A204.1 (cell line): ENCODE measurements at regions not wholly inside any gene's neighbourhood (a gene's known extent, or its start where the extent isn't known, plus 50 kb on each side); places are given as distances from the start of the nearest gene placed in this dataset.

Experiments
- FAIRE-seq: peaks from 2 replicates; lab custom pipeline; 2012; peaks lifted over from hg19 to GRCh38; lab: Jason Lieb, UNC

DNA sequence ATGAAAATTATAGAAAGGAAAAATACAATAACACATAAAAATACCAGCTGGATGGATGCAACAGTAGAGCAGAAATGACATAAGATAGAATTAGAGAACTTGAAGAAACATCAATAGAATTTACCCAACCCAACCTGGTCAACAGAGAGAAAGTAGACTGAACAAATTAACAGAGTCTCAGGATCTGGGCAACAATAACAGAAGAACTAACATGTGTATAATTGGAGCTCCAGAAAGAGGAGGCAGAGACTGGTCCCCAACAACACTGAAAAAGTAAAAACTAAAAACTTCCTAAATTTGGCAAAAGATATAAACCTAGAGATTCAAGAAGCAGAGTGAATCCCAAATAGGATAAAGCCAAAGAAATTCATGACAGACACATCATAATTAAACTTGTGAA lies 458.8 kb downstream of the RPS24 start:
- no peak for FAIRE-seq

DNA sequence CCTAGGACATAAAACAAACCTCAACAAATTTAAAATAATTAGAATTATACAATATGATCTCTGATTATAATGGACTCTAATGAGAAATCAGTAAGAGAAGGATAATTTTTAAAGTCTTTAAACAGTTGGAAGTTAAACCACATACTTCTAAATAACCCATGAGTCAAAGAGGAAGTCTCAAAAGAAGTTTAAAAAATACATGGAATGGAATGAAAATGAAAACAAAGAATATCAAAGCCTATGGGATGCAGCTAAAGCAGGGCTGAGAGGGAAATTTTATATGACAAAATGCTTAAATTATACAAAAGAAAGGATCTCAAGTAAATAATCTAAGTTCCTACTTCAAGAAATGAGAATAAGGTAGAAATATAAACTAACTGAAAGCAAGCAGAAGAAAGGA lies 460.5 kb downstream of the RPS24 start:
- peak; percentile 61 for FAIRE-seq

DNA sequence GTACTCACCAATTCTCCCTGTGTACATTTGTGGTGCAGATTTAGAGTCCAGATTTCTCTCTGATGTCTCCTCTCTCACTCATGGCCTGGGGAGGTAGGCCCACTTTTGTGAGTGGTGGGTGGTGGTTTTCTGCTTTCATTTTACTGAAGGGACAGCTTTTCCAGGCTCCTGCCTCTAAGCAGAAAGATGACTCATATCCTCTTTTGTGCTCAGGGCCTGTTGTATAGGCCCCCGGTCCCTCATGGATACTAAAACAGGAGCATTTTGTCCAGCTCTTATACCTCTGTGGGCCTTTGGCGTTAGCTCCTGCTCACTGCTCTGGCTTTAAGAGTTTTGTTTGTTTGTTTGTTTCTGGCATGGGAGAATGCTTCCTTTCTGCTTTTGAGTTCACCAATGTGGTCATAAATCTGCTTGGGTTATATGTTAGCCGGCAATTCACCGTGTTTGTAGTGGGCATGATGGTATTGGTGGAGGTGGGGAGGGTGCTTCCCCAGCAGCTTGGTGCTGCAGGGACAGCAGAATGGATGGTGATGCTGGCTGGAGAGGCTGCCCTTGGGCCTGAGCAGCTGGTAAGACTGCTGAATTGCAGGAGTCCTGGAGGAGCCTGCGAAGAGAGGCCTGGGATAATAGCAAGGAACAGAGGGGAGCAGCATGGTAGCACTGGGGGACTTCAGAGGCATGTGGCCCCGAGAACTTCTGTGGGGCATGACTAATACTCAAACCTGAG lies 468.7 kb downstream of the RPS24 start:
- no peak for FAIRE-seq

DNA sequence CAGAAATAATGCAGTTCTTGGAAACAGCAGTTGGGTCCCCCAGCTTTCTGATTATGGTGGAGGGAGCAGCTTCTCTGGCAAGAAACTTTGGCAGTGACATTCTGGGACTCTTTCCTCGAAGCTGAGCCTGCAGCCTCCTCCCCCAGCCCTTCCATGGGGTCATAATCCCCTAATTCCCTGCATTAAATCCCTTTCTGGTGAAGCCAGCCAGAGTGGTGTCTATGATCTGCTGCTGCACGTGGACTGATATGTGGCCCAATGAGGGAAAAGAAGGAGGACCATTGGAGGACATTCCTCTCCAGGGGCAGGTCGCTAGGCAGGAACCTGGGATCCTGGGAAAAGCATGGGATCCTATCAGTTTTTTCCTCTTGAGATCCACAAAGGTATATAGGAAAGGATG lies 470.5 kb downstream of the RPS24 start:
- no peak for FAIRE-seq

DNA sequence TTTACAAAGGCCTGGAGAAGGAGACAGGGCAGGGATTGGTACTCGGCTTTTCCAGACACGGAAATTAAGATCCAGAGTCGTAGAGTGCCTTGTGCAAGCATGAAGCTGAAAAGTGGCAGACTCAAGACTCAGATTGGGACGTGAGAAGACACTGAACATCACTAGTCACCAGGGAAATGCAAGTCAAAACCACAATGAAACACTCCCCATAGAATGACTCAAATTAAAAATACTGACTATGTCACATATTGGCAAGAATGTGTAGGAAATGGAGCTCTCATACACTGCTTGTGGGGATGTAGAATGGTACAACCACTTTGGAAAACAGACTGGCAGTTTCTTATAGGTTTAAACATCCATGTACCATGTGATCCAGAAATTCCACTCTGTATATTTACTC lies 472.0 kb downstream of the RPS24 start:
- no peak for FAIRE-seq

DNA sequence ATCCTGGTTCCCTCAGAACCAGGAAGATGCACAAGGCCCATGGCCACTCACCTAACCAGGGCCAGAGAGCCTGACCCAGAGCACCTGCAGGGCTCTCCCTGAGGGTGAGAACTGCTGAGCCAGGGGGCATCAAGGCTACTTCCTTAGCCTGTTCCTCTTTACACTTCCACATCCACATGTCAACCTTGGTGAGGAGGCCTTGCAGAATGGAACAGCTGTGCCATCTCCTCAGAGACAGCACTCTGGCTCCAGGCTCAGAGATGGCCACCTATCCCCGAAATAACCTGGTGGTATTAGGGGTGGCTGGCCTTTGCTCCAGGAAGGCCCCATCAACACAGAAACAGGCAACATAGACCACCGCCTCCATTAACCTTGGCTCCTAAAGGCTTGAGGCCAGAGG lies 473.0 kb downstream of the RPS24 start:
- FAIRE-seq = no peak

DNA sequence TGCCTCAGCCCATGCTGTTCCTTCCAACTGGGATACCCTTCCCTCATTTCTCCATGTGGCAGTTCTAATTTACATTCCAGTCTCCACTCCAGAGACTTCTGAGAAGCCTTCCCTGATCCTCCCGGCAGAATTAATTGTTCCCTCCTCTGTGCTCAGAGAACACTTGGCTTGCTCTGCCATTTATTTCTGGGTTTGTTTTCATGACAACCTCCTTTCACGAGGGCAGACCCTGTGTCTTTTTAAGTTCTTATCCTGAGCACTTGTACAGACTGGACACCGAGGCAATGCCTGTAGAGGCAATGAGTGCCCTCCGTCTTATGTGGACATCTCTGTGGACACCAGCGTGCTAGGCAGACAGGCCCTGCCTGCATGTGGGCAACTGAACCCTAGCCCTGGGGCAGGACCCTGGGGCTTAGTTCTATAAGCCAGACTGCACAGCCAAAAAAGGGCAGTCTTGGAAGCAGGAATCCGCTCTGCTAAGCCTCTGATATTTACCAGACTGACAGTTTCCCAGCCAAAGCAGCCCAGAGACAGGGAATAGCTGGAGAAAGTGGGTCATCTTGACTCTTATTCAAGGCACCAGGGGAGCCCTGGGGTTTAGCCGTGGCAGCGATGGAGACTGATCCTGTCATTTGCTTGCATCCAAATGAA lies 474.0 kb downstream of the RPS24 start:
- no peak for FAIRE-seq

DNA sequence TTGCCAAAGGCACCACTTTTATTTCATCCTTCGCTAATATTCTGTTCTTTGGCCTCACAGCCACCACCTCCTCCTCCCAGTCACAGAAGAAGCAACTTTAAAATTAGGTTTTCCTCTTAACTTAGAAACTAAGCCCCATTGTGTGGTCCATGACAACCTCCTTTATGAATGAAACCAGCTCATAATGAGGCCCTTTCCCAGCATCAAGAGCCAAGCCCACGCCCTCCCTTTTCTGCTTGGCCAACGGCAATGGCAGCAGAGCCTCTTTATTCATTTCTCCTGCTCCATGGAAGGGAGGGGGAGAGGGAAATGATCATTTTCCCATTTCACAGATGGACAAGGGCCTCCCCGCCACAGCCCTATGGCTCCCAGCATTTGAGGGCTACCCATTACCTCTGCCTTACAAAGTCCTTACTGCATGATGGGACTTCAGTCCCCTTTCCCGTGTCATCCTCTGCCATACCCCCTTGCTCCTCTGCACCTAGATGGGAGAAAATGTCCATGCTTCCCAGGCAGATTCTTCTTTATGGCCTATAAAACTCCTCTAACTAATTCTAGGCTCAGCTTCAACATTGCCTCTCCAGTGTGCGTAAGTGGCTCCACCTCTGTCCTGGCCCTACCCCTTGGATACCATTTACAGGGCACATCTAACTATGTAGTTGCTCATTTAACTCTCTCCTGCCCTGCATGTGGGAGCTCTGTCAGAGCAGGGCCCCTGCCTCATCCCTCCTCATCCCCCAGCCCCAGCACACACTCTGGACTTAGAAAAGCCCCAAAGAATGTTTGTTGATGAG lies 475.5 kb downstream of the RPS24 start:
- FAIRE-seq = no peak

DNA sequence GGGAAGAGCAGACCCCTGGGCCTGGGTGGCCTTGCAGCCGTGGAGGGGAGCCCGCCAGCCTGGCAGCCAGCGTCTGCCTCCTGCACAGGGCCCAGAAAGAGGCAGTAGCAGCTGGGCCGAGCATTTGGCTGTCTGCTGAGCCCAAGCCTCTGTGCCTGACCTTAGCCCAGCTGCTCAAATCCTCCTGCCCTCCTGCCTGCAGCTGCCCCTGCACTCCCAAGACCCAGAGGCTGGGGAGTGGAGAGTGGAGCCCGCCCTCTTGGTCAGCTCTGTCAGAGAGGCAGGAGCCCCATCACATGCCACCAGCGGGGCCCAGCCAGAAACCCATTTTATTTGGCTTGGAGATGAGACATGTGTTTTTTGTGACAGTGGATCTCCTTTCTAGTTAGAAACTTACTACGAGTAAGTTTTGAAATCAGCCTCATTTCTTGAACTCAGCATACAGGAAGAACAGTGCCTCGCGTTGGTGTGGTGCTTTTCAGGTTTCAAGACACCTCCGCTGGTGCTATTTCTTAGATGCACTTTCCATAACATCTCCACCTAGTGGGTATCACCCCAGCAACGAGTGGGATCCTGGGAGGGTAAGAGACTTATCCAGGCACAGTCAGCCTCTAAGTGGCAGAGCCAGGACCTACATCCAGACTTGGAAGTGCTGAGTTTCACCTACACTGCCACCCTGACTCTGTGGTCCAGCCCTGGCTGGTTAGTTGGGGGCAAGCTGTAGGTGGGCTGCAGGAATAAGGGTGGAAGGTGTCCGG lies 477.1 kb downstream of the RPS24 start:
- FAIRE-seq = no peak

DNA sequence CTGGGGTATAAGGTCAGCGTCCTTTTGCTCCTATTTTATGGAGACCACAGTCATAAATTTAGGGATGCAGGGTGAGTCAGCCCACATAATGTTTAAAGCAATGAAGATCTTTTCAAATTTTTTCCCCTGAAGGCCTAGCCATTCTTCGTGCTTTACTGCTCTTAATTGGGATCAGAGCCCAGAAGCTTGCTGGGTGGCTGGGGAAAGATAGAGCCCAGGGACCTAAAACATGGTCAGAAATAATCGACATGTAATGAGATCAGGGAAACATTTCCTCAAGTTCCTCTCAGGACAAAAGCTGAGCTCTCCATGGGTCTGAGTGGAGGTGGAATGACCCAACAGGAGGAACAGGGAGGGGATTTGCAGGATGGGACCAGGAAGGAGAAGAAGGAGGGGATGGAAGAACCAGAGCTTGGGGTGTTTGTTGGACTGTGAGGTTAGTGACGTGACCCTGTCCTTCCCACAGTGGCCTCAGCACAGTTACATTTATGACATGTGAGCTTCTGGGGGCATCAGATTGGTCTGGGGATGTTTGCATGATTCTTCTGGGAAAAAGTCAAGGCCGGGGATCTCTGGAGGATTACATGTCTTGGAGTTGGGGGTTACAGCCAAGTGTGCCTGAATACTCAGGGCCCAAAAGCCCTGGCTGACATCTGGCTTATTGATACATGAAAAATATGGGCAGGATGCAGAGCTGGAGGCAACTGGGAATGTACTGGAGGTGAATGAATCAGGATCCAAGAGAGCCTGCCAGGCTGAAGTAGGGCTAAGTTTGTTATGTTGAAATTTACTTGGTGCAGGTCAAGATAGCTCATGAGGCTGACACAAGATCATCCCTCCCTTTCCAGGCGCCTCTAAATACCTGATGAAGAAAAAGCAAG lies 477.9 kb downstream of the RPS24 start:
- FAIRE-seq = no peak

DNA sequence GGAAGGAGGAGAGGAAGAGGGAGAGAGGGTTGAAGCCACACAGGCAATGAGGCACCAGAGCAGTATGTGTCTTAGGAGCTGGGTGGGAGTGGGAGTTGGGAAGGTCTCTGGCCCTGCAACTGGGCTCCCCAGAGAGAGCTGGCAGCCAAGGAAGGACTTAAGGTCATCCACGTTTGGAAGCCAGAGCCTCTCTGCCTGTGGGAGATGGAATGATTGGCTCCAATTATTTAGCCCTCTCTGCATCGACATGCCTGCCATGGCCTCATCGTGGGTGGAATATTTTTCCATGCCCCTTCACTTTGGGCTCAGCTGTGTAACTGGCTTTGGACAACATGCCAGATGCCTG lies 478.5 kb downstream of the RPS24 start:
- FAIRE-seq = no peak

DNA sequence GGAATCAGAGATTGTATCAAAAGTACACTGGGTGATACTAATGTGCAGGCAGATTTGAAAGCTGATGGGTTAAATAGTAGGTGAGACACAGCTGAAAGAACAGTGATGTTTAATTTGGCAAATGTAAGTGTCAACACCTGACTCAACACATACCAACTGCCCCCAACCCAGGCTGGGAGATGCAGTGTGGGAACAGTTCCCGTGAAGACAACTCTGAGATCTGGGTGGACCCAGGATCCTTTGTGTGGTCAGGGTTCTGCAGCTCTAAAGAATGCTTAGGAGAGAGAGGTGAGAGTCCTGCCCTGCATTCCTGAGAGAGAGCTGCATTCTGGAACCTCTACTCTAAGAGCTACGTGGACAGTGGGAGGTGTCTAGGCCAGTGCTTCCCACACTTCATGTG lies 479.7 kb downstream of the RPS24 start:
- no peak for FAIRE-seq

DNA sequence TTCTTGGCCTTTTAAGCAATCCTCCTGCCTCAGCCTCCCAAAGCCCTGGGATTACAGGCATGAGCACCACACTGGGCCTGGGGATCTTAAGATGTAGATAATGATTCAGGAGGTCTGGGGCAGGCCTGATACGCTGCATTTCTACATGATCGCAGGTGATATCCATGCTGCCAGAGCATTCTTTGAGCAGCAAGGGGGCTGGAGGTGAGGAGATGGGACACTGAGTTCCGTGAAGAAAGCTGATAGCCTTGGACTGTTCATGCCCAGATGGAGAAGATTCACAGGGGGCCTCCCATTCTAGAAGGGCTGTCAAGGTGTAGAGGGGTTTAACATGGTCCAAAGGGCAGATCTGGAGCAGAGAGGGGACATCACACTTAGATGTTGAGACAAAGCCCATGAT lies 480.3 kb downstream of the RPS24 start:
- FAIRE-seq = no peak

DNA sequence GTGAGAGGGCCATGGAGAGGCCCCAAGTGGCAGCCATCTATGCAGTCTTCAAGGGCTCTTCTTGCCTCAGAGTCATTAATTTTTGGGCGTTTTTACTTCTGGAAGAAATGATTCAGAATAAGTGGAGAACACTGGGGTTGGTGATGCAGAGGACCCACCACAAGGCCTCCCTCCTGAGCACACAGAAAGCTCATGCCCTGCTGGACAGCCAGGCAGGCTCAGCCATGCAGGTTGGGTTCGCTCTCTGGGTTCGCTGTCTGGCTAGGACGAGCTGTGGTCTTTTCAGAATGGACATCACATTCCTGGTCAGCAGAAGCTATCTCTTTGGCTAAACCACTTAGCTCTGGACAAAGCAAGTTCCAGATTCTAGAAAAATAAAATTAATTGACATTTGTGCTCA lies 480.8 kb downstream of the RPS24 start:
- no peak for FAIRE-seq

DNA sequence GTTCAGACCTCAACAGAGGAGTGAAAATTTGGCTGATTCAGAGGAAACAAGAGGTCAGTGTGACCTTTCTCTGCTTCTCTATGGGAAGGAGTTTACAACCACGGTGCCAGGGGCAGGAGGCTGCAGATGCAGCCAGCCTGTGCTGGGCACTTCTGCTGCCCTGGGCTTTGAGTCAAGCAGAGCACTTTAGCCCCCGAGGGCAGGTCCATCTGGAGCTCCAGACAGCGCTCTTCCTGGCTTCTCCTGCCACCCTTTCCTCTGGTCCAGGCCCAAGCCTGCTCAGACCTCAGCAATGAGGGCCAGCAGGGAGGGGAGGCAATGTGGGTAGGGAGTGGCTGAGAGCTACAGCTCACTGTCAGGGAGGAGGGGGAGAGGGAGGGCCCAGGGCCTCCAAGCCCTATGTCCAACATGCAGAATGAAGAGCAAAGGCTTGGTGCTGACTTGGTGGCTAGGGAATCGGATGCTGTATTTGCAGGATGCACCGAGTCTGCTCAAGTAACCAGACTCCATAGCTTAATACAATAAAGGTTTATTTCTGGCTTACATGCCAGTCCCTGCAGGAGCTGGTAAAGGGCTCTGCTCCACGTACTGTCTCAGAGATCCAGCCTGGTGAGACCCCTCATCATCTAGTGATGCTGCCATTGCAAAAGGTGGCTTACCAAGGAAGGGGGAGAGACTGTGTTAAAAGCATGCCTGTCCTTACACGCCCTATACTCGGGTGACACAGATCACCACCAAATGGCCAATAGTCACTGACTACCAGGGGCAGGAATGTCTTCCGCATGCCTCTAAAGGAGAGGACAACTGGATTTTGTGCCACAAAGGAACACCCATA lies 481.6 kb downstream of the RPS24 start:
- FAIRE-seq = no peak

DNA sequence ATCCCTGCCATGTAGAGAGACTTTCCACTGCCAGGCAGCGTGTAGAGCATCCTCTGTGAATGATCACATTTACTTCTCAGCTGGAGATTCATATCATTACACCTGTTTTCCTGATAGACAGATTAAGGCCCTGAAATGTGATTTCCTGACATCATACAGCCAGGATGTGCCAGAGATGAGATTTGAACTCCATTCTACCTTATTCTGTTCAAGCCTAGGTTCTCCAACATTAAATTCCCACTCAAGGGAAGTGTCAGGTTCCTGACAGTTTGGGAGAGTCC lies 482.1 kb downstream of the RPS24 start:
- no peak for FAIRE-seq

DNA sequence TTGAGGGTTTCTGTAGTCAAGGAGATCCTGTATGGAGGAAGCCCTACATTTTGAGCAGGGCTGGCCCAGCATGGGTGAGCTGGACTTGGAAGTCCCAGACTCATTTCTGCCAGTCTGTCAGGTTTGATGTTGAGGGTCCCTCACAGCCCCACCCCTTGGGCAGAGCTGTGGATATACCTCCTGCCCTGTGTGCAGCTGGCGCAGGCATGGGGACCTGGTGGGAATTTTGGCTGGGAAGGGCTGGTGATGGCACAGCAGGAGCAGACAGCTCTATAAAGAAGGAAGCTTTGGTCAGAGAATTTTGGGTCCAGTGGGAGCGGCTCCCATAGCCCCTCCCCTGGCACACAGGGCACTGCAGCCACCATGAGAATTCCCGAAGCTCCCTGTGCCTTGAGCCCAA lies 482.6 kb downstream of the RPS24 start:
- no peak for FAIRE-seq

DNA sequence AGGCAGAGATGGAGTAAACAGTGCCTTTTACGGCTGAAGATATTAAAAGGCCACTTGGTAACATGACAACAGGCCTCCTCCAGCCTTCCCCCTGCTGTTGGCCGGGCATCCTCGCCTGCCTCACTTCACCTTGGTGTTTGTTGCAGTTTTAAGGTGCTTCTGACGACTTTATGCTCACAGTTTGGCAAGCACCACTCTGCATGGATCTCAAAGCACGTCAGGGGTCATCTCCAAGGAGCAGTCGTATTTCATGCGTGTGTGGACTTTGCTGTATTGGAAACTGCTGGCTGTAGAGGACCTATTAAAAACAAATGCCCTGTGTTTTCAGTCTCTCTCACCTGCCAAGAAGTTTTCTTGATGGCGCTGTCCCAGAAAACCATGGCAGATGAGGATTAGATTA lies 483.1 kb downstream of the RPS24 start:
- no peak for FAIRE-seq

DNA sequence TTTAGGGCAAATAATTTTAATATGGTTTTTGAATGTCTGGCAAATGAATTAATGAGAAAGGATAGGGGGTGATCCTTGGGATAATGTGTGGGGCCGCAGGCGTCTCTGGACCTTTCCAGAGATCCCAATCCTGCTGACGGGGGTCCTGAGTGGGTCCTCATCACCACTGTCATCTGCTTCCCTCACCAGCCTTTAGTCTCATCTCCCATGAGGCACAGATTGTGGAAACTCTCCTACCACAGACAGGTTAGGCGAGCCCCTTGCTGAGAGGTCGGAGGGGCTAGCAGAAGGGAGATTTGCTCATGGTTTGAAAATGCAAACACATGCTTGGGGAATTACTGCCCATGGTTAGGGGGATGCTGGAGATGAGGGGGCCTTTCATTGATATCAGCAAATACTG lies 484.6 kb downstream of the RPS24 start:
- FAIRE-seq = no peak

DNA sequence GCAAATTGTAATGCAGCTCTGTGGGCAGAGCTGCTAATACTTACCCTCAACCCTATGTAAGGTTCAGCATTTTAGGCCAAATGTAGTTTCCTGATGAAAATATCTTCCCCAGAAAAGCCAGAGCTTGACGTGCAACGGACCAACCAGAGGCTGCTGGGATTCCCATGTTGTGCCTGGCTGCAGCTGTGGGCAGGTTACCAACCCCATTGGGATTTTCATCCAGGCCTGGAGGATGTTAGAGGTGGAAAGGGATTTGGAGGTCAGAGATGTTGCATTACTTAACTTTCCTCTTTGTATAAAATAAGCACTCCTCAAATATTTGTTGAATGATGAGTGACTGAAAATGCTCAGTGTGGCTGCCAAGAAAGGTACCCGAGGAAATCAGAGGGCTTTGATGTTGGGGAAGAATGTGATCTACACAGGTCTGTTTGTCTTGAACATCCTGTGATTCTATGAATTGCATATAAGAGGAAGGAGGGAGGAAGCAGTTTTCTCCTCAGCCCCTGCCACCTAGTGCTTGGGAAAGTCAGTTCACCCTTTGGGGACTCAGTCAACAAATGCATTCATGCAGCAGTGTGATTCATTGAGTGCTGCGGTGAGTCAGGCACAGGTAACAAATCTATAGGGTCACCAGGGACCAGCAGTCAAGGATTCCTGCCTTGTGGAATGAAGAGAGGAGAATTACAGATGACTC lies 487.2 kb downstream of the RPS24 start:
- FAIRE-seq = no peak

DNA sequence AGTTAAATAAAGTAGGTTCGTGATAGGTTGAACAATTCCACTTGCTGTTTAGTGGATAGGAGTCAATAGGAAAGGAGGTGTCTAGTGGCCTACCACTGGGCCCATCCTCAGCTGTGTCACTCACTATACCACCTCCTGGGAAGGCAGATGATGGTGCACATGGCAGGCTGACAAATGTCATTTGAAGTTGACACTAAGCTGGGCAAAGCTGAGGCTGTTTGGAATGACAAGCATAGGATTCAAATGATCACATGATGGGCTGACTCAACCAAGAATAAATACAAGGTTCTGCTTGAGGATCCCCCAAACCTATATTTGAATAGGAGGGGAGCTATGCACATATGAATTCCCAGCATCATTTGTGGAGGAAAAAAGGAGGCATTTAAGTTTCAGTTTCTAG lies 489.8 kb downstream of the RPS24 start:
- FAIRE-seq = no peak
